SK-N-MC (cell line): ENCODE measurements at regions not wholly inside any gene's neighbourhood (a gene's known extent, or its start where the extent isn't known, plus 50 kb on each side); places are given as distances from the start of the nearest gene placed in this dataset.

Source experiments
- EZH2 ChIP-seq: fragments of 200-600 bp; sonication (generic); IDR thresholded peaks from one replicate; pipeline ENCODE4 v1.6.1; 2017; ENCODE audit warnings: antibody characterized with exemption
- POLR2AphosphoS5 ChIP-seq: IDR thresholded peaks from 2 replicates; pipeline ENCODE4 v1.6.1; 2012; ENCODE audit warnings: mild to moderate bottlenecking, low read depth, low read length, borderline replicate concordance

DNA sequence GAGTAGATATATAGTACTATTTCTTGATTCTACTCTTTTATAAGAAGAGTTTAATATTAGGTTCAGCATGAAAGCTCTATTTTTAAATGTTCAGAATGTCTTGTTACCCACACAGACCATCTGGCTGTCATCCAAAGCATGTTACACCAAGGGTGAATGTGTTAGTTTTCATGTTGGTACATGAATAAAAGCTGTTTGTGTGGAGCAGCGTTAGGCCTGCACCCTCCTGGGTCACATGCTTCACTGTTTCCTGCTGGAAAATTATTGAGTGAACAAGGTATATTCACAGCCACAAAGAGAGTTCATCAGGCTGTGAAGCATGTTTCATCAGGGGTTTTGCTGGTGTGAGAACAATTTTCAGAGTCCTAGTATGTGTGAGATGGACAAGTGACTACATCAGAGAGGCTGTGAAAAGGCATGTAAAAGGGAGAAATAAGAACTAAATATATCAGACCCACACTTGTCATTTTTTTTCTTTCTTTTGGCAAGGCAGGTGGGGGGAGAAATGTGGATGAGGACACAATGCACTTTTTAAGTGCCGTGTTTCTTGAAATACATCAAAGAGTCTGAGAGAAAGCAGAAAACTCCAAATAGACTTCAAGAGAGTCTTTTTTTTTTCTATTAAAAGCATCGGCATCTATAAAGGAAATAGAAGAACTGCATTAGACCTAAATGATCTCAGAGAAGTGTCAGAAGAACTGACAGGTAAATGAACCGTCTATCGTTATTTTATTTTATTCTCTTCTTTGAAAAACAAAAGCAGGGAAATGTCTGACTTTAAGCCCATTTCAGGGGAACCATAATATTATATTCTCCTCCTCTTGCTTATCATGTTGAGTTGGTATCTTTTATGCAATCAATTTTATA lies 2429.7 kb downstream of the PCDH7 start:
- TF ChIP-seq EZH2 (no peak), POLR2AphosphoS5 (no peak)
